ENCODE measurements at regions not wholly inside any gene's neighbourhood (a gene's known extent, or its start where the extent isn't known, plus 50 kb on each side); places are given as distances from the start of the nearest gene placed in this dataset.

DNA sequence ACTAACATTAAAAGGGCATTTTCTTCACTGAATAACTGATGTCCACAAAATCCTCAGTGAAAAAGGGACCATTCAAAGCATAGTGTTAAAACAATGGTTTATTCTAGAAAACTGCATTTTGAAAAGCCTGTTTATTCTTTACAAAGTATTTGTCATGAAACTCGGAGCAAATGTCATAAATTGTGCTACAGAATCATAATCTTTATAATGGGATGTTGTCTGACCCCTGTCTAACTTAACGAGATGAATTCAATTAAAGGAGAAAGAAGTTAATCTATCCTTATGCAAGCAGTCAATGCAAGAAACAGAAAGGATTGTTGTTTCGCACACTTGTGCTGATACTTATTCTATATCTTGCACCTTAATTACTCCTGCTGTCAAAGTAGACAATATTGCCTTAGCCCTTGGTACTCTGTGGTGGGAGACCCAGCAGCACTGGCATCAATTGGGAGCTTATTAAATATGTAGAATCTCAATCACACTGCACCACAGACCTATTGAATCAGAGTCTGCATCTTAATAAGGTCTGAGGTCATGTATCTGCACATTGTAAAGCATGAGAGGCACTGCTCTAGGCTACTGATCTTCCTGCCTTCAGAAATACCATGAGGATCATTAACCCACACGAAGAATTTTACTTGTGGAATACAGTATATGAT lies 708.3 kb downstream of the HDGFL1 start:
- Histone ChIP-seq H3K36me3 (ENCODE audit: control insufficient read depth in 2 of 2, insufficient read depth in 2 of 2, low read length in 2 of 2) (no peaks in the 10 kb centered on the region), H3K4me1 (ENCODE audit: control insufficient read depth in 2 of 2, insufficient read depth in 2 of 2, low read length in 2 of 2) (no peaks in the 10 kb centered on the region), H3K9me3 (ENCODE audit: control insufficient read depth in 2 of 2, low read length in 2 of 2) (no peaks in the 10 kb centered on the region), H3K9ac (ENCODE audit: low read depth in 1 of 2, low read length in 2 of 2) (no peak overlapping the region), H3K27me3 (ENCODE audit: control insufficient read depth in 2 of 2, insufficient read depth in 2 of 2, low read length in 2 of 2) (no peaks in the 10 kb centered on the region), H3K4me3 (ENCODE audit: low read length in 2 of 2) (no peak overlapping the region), H3K27ac (ENCODE audit: low read depth in 2 of 2, low read length in 2 of 2) (no peak overlapping the region)

DNA sequence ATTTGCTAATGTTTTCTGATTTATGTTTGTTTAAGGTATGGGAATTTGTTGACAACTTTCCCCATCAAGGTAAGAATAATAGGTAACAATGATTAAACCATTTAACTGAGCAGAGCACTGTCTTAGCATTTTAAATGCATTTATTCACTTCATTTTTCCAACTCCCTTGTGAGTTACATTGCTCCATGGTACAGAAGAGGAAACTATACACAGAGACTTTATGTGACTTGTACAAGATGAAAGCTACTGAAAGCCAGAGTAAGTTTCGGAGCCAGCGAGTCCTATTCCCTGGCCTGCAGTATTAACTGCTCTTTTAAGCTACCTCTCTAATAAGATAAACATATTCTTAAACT lies 708.8 kb downstream of the HDGFL1 start:
- no peak overlapping the region for H3K9ac ChIP-seq (ENCODE audit: low read depth in 1 of 2, low read length in 2 of 2)
- H3K27ac ChIP-seq (ENCODE audit: low read depth in 2 of 2, low read length in 2 of 2), result no peak overlapping the region
- H3K9me3 ChIP-seq (ENCODE audit: control insufficient read depth in 2 of 2, low read length in 2 of 2), result no peaks in the 10 kb centered on the region
- H3K27me3 ChIP-seq (ENCODE audit: control insufficient read depth in 2 of 2, insufficient read depth in 2 of 2, low read length in 2 of 2), result no peaks in the 10 kb centered on the region
- no peaks in the 10 kb centered on the region for H3K36me3 ChIP-seq (ENCODE audit: control insufficient read depth in 2 of 2, insufficient read depth in 2 of 2, low read length in 2 of 2)
- H3K4me1 ChIP-seq (ENCODE audit: control insufficient read depth in 2 of 2, insufficient read depth in 2 of 2, low read length in 2 of 2), result no peaks in the 10 kb centered on the region
- no peak overlapping the region for H3K4me3 ChIP-seq (ENCODE audit: low read length in 2 of 2)

DNA sequence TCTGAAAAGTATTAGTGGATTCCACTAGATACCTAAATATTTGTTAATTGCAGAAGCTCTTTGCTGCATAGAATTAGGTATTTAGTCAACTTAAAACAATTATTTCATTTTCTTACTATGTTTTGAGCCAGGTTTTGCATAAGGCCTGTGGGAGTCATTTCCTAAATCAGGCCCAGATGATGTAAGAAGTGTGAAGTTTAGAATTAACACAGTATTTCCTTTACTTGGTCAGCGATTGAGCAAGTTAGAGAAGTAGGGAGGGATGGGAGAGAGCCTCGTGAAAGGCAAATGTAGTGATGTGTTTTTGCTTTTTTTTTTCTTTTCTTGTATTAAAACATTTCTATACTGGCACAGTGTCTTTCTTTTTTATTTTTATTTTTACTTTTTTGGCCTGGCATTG lies 711.1 kb downstream of the HDGFL1 start:
- Histone ChIP-seq H3K27me3 (ENCODE audit: control insufficient read depth in 2 of 2, insufficient read depth in 2 of 2, low read length in 2 of 2) (no peaks in the 10 kb centered on the region), H3K4me1 (ENCODE audit: control insufficient read depth in 2 of 2, insufficient read depth in 2 of 2, low read length in 2 of 2) (no peaks in the 10 kb centered on the region), H3K27ac (ENCODE audit: low read depth in 2 of 2, low read length in 2 of 2) (no peak overlapping the region), H3K4me3 (ENCODE audit: low read length in 2 of 2) (no peak overlapping the region), H3K9me3 (ENCODE audit: control insufficient read depth in 2 of 2, low read length in 2 of 2) (no peaks in the 10 kb centered on the region), H3K9ac (ENCODE audit: low read depth in 1 of 2, low read length in 2 of 2) (no peak overlapping the region), H3K36me3 (ENCODE audit: control insufficient read depth in 2 of 2, insufficient read depth in 2 of 2, low read length in 2 of 2) (no peaks in the 10 kb centered on the region)

DNA sequence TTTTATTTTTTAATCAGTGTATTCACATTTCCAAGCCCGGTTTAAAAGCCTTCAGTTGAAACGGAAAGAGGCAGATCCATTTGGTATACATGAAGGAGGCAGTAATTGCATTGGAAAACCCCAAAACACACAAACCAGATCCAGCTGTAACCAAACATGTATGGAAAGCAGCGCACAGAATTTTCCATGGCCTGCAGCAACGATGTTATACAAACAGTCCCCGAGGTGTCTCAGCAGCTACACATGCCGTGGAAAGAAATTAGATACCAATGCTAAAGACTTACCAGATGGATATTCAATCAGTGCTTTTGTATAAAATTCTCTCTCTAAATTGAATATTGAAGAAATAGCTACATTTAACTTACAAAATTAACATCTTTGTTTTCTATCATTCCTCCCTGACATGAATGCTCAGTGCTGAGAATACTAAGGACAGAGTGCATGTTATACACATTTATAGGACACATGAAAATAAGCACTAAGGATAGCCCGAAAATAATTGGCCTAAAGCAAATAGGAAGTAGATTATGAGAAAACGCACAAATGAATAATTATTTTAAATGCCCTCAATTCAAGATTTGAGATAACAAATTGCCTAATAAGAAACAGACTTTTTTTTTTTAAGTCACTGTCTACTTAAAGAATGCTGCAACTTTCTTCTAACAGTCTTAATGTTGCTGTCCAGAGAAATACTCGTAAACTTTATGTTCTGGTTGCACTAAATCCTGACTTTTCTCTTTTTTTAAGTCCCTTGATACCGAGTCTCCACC lies 713.1 kb downstream of the HDGFL1 start:
- no peaks in the 10 kb centered on the region for H3K4me1 ChIP-seq (ENCODE audit: control insufficient read depth in 2 of 2, insufficient read depth in 2 of 2, low read length in 2 of 2)

DNA sequence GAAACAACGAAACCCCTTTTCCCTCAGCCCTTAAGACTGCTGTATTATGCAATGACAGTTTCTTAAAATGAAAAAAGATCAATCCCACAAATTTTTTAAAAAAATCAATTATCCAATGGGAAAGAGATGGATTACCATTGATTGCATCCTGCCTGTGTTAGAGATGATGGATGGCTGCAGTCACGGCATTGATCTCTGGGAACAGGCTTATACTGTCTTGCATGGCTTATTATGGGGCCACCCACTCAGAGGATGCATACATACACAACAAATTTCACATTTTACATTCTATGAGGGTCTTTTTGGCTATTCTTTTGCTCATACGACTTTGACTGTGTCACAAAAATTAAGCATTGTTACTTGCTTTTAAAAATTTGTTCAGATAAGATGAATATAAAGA lies 724.3 kb downstream of the HDGFL1 start:
- H3K36me3 ChIP-seq (ENCODE audit: control insufficient read depth in 2 of 2, insufficient read depth in 2 of 2, low read length in 2 of 2), result no peaks in the 10 kb centered on the region
- H3K9me3 ChIP-seq (ENCODE audit: control insufficient read depth in 2 of 2, low read length in 2 of 2), result no peaks in the 10 kb centered on the region
- H3K4me3 ChIP-seq (ENCODE audit: low read length in 2 of 2), result no peak overlapping the region
- no peaks in the 10 kb centered on the region for H3K27me3 ChIP-seq (ENCODE audit: control insufficient read depth in 2 of 2, insufficient read depth in 2 of 2, low read length in 2 of 2)
- no peak overlapping the region for H3K9ac ChIP-seq (ENCODE audit: low read depth in 1 of 2, low read length in 2 of 2)
- H3K27ac ChIP-seq (ENCODE audit: low read depth in 2 of 2, low read length in 2 of 2), result no peak overlapping the region
- no peaks in the 10 kb centered on the region for H3K4me1 ChIP-seq (ENCODE audit: control insufficient read depth in 2 of 2, insufficient read depth in 2 of 2, low read length in 2 of 2)

More for the DNA sequence above, 713.1 kb downstream of the HDGFL1 start:
- Histone ChIP-seq H3K4me3 (ENCODE audit: low read length in 2 of 2) (no peak overlapping the region), H3K9me3 (ENCODE audit: control insufficient read depth in 2 of 2, low read length in 2 of 2) (no peaks in the 10 kb centered on the region), H3K36me3 (ENCODE audit: control insufficient read depth in 2 of 2, insufficient read depth in 2 of 2, low read length in 2 of 2) (no peaks in the 10 kb centered on the region), H3K27ac (ENCODE audit: low read depth in 2 of 2, low read length in 2 of 2) (no peak overlapping the region), H3K9ac (ENCODE audit: low read depth in 1 of 2, low read length in 2 of 2) (no peak overlapping the region), H3K27me3 (ENCODE audit: control insufficient read depth in 2 of 2, insufficient read depth in 2 of 2, low read length in 2 of 2) (no peaks in the 10 kb centered on the region)

DNA sequence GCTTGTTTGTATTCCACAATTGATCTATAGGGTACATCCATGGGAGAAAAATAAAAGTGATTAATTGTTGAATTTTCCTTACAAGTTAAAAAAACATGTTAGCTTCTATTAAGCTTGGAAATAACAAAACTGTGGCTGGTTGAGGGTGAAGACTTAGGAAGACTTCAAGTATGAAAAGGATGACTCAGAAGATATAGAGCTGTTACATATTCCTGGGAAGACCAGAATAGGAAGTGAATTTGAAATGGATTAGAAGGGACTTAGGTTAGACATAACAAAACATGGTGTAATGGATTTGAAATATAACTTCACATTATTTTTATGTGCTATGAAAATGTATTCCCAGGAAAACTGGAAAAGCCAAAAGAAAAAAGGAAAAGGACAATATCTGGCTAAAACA lies 732.2 kb downstream of the HDGFL1 start:
- no peaks in the 10 kb centered on the region for H3K4me1 ChIP-seq (ENCODE audit: control insufficient read depth in 2 of 2, insufficient read depth in 2 of 2, low read length in 2 of 2)
- H3K9ac ChIP-seq (ENCODE audit: low read depth in 1 of 2, low read length in 2 of 2), result no peak overlapping the region
- H3K36me3 ChIP-seq (ENCODE audit: control insufficient read depth in 2 of 2, insufficient read depth in 2 of 2, low read length in 2 of 2), result no peaks in the 10 kb centered on the region
- H3K27me3 ChIP-seq (ENCODE audit: control insufficient read depth in 2 of 2, insufficient read depth in 2 of 2, low read length in 2 of 2), result no peaks in the 10 kb centered on the region
- no peak overlapping the region for H3K4me3 ChIP-seq (ENCODE audit: low read length in 2 of 2)
- H3K9me3 ChIP-seq (ENCODE audit: control insufficient read depth in 2 of 2, low read length in 2 of 2), result no peaks in the 10 kb centered on the region
- no peak overlapping the region for H3K27ac ChIP-seq (ENCODE audit: low read depth in 2 of 2, low read length in 2 of 2)

DNA sequence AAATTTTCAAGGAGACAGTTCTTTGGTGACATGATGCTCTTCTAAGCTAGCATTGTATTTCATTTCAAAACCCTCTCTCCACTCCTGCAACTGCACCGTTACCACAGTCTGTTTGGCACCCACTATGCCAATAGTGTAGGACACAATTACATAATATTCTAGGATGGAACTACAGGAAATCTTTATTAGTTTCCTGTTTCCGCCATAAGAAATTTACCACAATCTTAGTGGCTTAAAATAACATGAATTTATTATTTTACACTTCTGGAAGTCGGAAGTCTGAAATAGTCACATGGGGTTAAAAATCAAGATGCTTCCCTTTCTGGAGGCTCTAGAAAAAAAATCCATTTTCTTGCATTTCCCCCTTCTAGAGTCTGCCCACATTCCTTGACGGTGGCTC lies 733.1 kb downstream of the HDGFL1 start:
- no peak overlapping the region for H3K27ac ChIP-seq (ENCODE audit: low read depth in 2 of 2, low read length in 2 of 2)
- no peak overlapping the region for H3K4me3 ChIP-seq (ENCODE audit: low read length in 2 of 2)
- no peaks in the 10 kb centered on the region for H3K36me3 ChIP-seq (ENCODE audit: control insufficient read depth in 2 of 2, insufficient read depth in 2 of 2, low read length in 2 of 2)
- H3K27me3 ChIP-seq (ENCODE audit: control insufficient read depth in 2 of 2, insufficient read depth in 2 of 2, low read length in 2 of 2), result no peaks in the 10 kb centered on the region
- H3K4me1 ChIP-seq (ENCODE audit: control insufficient read depth in 2 of 2, insufficient read depth in 2 of 2, low read length in 2 of 2), result no peaks in the 10 kb centered on the region
- no peak overlapping the region for H3K9ac ChIP-seq (ENCODE audit: low read depth in 1 of 2, low read length in 2 of 2)
- H3K9me3 ChIP-seq (ENCODE audit: control insufficient read depth in 2 of 2, low read length in 2 of 2), result no peaks in the 10 kb centered on the region

DNA sequence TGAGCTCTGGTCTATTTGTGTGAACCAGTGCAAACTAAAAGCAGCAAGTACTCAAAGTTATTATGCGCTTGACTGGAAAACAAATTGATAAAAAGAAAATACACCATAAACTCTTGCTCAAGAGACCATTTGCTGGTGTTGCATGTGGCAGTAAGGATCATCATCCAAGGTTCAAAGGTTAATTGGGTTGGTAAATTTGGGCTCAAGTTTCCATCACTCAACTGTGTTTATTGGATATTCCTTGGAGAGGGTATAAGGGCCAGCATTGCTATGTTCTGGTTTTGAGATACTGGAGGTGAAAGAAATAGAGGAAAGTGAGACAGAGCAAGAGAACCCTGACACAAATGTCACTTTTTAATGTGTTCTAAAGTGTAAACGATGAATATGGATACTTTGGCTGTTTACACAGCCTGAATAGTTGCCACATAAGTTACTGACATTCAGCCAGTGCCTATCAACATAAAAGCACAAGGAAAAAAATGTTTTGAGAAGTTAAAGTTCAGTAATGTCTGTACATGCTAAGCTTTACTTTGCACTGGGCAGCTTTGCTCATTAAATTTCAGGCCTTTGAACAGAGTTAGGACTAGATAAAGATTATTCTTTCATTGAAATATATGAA lies 736.1 kb downstream of the HDGFL1 start:
- no peaks in the 10 kb centered on the region for H3K27me3 ChIP-seq (ENCODE audit: control insufficient read depth in 2 of 2, insufficient read depth in 2 of 2, low read length in 2 of 2)
- H3K9ac ChIP-seq (ENCODE audit: low read depth in 1 of 2, low read length in 2 of 2), result no peak overlapping the region
- no peaks in the 10 kb centered on the region for H3K9me3 ChIP-seq (ENCODE audit: control insufficient read depth in 2 of 2, low read length in 2 of 2)
- no peaks in the 10 kb centered on the region for H3K4me1 ChIP-seq (ENCODE audit: control insufficient read depth in 2 of 2, insufficient read depth in 2 of 2, low read length in 2 of 2)
- H3K4me3 ChIP-seq (ENCODE audit: low read length in 2 of 2), result no peak overlapping the region
- no peaks in the 10 kb centered on the region for H3K36me3 ChIP-seq (ENCODE audit: control insufficient read depth in 2 of 2, insufficient read depth in 2 of 2, low read length in 2 of 2)
- no peak overlapping the region for H3K27ac ChIP-seq (ENCODE audit: low read depth in 2 of 2, low read length in 2 of 2)

DNA sequence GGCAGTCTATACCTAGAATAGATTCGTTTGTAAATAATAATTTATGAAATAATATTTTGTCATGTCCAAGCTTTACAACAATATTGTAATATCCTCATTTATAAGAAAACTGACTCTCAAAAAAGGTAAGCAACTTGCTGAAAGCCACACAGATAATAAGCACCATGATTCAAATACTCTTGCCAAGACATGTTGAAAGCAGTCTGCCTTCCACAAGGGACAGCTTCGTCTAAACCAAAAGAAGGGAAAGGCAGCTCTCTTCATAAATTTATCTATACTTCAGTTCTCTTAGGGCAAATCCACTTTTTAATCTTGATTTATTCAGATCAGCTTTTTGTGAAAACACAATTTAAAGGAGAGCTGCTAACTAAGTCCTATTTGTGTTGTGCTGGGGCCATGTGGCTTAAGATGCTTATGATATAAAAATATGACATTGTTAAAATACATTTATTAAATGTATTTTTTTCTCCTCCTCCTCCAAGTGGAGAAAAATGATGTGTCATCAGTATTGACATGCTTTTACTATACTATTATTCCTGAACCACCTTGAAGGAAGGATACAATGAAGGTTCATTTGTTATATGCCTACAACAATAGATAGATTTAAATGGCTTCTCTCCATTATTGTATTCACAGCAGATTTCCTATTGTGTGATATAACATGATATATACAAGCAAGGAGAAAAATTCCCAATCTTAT lies 737.0 kb downstream of the HDGFL1 start:
- Histone ChIP-seq H3K9me3 (ENCODE audit: control insufficient read depth in 2 of 2, low read length in 2 of 2) (no peaks in the 10 kb centered on the region), H3K9ac (ENCODE audit: low read depth in 1 of 2, low read length in 2 of 2) (no peak overlapping the region), H3K27me3 (ENCODE audit: control insufficient read depth in 2 of 2, insufficient read depth in 2 of 2, low read length in 2 of 2) (no peaks in the 10 kb centered on the region), H3K4me3 (ENCODE audit: low read length in 2 of 2) (no peak overlapping the region), H3K27ac (ENCODE audit: low read depth in 2 of 2, low read length in 2 of 2) (no peak overlapping the region), H3K36me3 (ENCODE audit: control insufficient read depth in 2 of 2, insufficient read depth in 2 of 2, low read length in 2 of 2) (no peaks in the 10 kb centered on the region), H3K4me1 (ENCODE audit: control insufficient read depth in 2 of 2, insufficient read depth in 2 of 2, low read length in 2 of 2) (no peaks in the 10 kb centered on the region)

DNA sequence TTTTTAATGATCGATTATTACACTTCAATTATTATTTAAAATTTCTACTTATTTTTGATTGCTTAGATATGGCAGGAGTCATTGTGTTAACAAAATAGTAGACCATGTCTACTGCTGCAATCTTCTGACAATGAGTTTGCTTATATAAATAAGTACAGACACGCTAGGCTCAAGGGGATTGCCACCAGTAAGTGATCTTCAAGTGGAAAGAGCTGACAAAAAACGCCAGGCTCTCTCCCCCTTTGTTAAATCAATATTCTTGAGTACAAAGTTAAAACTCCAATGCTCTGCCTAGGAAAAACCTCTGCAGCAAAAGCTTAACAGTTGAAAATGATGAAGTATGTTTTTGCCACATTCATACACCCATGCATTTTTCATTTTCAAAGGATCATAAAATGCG lies 738.1 kb downstream of the HDGFL1 start:
- H3K36me3 ChIP-seq (ENCODE audit: control insufficient read depth in 2 of 2, insufficient read depth in 2 of 2, low read length in 2 of 2), result no peaks in the 10 kb centered on the region

More for the DNA sequence above, 738.1 kb downstream of the HDGFL1 start:
- Histone ChIP-seq H3K9me3 (ENCODE audit: control insufficient read depth in 2 of 2, low read length in 2 of 2) (no peaks in the 10 kb centered on the region), H3K4me1 (ENCODE audit: control insufficient read depth in 2 of 2, insufficient read depth in 2 of 2, low read length in 2 of 2) (no peaks in the 10 kb centered on the region), H3K27ac (ENCODE audit: low read depth in 2 of 2, low read length in 2 of 2) (no peak overlapping the region), H3K9ac (ENCODE audit: low read depth in 1 of 2, low read length in 2 of 2) (no peak overlapping the region), H3K27me3 (ENCODE audit: control insufficient read depth in 2 of 2, insufficient read depth in 2 of 2, low read length in 2 of 2) (no peaks in the 10 kb centered on the region), H3K4me3 (ENCODE audit: low read length in 2 of 2) (no peak overlapping the region)
